Stimulated activated CD8-positive, alpha-beta memory T cell treated with anti-CD3 and anti-CD28 coated beads, Interleukin-7, amount 100 ng/mL, for 48 hours (primary cell): ENCODE measurements at regions not wholly inside any gene's neighbourhood (a gene's known extent, or its start where the extent isn't known, plus 50 kb on each side); places are given as distances from the start of the nearest gene placed in this dataset.

ENCODE experiments used
- DNase-seq, 2 donors: peaks; one replicate each; pipeline ENCODE4 v3.0.0-alpha.2; 2020; ENCODE audit warnings: low read depth in 1 of 2; ENCODE audit errors: extremely low read depth in 1 of 2

DNA sequence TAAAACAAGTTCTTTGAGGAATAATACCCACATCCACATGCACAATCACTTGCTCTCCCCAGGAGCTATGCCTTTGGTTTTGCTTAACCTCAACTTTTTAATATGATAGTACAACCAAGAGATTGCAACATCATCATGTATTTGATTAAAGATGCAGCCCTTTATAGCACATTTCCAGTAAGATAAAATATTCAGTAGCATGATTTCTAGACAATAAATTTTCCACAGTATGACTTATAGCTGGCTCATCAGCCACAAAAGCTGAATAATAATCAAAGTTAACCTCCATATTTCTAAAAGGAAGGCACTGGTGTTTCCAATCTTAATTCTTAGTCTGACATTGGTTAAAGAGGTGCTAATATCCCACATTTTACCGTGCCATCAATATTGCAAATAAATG lies 622.5 kb downstream of the TBL1XR1 start:
- no peak for DNase-seq

- no peak for DNase-seq
These were observed 625.4 kb downstream of the TBL1XR1 start for GRCh38 chr3:176571926-176572325.

GRCh38 chr3:176570992-176571391 lies 626.3 kb downstream of the TBL1XR1 start:
- no peak for DNase-seq

DNA sequence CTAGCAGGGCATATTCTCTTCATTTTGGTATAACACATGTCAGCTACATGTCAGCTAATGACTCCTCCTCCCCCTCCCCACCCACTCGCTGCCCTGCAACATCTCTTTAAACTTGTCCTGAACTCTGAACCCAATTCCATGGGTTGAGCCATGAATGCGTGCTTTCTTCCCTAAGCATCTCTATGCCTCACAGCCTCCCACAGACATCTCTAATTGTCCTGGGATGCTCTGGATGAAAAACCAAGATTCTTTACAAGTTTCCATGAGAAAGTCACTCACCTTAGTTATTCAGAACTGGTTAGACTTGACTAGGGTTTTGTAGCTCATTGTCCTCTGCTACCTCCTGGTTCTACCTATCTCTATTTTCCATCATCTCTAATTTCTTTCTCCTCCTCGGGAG lies 629.1 kb downstream of the TBL1XR1 start:
- no peak for DNase-seq

GRCh38 chr3:176566757-176567156 lies 630.5 kb downstream of the TBL1XR1 start:
- DNase-seq, result no peak

DNA sequence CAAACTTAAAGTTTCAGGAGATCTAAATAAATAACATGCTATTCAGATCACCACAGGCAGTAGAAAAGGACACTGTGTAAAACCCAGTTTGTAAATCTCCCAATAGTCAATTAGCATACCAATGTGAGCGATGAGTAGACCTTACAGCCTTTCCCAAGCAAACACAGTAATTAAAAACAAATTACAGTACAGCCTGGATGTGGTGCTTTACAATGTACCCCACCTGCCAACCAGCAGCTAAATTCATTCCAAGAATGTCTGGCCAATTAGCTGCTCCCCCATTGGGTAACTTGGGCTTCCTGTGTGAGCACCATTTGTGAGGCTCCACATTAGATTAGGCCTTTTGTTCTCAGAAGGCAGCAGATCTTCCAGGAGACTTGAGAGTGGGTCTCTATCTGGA lies 635.0 kb downstream of the TBL1XR1 start:
- DNase-seq, result no peak

GRCh38 chr3:176561826-176562225 lies 635.5 kb downstream of the TBL1XR1 start:
- no peak for DNase-seq

- DNase-seq, result no peak
These were observed 642.3 kb downstream of the TBL1XR1 start for GRCh38 chr3:176554791-176555654.

DNA sequence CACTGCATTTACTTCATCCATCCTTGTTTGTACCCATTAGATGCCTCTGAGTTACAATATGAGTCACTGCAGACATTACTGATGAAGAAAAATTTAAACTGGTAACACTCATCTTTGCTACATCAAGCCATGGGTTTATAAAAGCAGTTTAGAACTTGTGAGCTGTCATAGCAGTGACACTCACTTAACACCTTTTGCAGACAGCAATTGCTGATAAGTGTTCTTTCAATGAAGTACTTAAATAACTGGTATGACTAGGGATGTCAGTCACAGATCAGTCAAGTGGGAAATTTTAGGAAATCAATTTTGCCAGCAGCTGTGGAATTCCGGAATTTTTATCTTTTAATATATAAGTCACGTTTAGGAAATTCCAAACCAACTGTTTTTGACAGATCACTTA lies 643.0 kb downstream of the TBL1XR1 start:
- no peak for DNase-seq

DNA sequence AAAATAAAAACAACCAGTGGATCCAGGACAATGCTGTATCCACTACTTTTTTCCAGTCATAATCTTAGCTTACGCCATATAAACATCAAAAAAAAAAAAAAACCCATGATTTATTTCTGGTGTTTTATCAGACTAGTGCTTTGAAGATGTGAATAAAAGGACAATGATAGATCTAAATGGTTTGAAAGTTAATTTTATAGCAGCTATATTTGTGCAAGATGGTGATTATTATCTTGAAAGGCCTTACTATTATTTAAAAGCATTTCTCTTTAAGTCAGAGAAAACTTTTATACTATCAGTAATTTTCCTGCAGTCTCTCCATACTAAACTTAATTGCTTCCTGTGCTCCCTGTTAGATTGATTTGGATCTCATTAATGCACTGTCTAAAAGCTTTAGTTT lies 670.3 kb downstream of the TBL1XR1 start:
- DNase-seq, result no peak

- no peak for DNase-seq
These were observed 671.1 kb downstream of the TBL1XR1 start for GRCh38 chr3:176526225-176526624.

DNA sequence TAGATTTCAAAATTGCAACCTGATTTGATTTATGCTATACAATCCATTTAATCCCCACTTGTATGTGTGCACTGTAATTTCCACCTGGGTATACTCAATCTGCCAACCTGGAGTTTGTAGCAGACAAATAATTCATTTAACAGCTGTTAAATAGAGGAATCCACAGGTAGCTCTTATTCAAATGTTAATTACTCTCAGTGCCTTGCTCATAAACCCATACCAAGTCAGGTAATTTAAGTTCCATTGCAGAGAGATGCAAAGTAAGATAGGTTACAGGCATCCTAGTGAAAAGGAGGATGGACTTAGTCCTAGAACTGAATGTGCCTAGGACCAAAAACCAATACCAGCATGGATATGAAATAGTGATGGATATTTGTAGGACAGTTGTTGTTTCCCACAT lies 674.2 kb downstream of the TBL1XR1 start:
- no peak for DNase-seq

GRCh38 chr3:176522436-176522835 lies 674.8 kb downstream of the TBL1XR1 start:
- DNase-seq, result no peak

GRCh38 chr3:176521531-176522175 lies 675.6 kb downstream of the TBL1XR1 start:
- DNase-seq, result no peak

GRCh38 chr3:176514297-176514696 lies 683.0 kb downstream of the TBL1XR1 start:
- DNase-seq, result no peak

- DNase-seq, result no peak
These were observed 683.7 kb downstream of the TBL1XR1 start for GRCh38 chr3:176513604-176514003.

DNA sequence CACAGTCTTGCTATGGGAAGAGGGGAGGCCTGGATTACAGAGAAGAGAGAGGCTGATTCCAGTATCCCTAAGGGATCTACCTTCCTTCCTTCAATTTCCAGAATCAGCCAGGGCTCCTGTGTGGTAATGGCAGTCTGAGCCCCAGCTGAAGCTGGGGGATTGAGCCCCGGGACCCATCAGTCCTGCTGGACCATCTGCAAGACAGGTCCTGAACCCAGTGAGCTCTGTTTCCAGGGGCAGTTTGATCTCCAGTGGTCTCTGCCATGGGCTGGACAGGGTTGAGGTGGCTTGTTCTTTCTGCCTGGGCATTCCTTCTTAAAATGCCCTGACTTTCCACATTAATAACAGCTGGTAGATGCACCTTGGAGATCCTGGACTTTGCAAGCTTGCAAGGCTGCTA lies 685.2 kb downstream of the TBL1XR1 start:
- DNase-seq, result no peak

- no peak for DNase-seq
These were observed 687.2 kb downstream of the TBL1XR1 start for GRCh38 chr3:176510097-176510496.

GRCh38 chr3:176505878-176506621 lies 691.2 kb downstream of the TBL1XR1 start:
- no peak for DNase-seq

GRCh38 chr3:176491084-176491483 lies 706.2 kb downstream of the TBL1XR1 start:
- DNase-seq, result no peak

- DNase-seq, result no peak
These were observed 706.9 kb downstream of the TBL1XR1 start for GRCh38 chr3:176490357-176490756.

DNA sequence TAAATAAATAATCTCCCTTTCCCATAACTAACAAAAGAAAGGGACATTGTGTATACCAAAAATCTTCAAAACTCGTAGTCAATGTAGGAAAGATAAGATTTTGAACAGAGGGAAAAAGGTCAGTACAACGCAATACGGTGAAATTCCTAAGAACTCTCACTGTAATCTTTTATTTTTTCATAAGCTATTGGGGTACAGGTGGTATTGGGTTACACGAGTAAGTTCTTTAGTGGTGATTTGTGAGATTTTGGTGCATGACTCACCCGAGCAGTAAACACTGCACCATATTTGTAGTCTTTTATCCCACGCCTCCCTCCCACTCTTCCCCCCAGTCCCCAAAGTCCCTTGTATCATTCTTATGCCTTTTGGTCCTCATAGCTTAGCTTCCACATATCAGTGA lies 718.0 kb downstream of the TBL1XR1 start:
- DNase-seq, result no peak
